ENCODE measurements at regions not wholly inside any gene's neighbourhood (a gene's known extent, or its start where the extent isn't known, plus 50 kb on each side); places are given as distances from the start of the nearest gene placed in this dataset.
A peak's percentile ranks its signal among the peaks of the same experiment; 100 is the strongest.

GRCh38 chr1:78370779-78371482 is 119.8 kb upstream of the PTGFR start:
- no peak overlapping the region for H2AFZ ChIP-seq (ENCODE audit: low read length)
- H3K27me3 ChIP-seq (ENCODE audit: insufficient read depth, low read length) = no peaks in the 10 kb centered on the region
- peaks cover 22% of the 10 kb centered on the region for H3K4me1 ChIP-seq (ENCODE audit: insufficient read depth, low read length)
- H3K4me3 ChIP-seq (ENCODE audit: insufficient read depth, low read length) = no peak overlapping the region
- no peaks in the 10 kb centered on the region for H4K20me1 ChIP-seq (ENCODE audit: insufficient read depth, low read length)
- TF ChIP-seq CTCF (IDR thresholded peaks at IDR 0.05; ENCODE audit: extremely low read depth, low read depth, low read length) = no peak
- peak overlapping the region; percentile 44 for H3K4me2 ChIP-seq (ENCODE audit: insufficient read depth, low read length)
- H3K79me2 ChIP-seq (ENCODE audit: insufficient read depth, low read length) = no peaks in the 10 kb centered on the region
- no peaks in the 10 kb centered on the region for H3K36me3 ChIP-seq (ENCODE audit: insufficient read depth, low read length)
- peak; percentile 54 for DNase-seq (ENCODE audit: insufficient read length, low spot score, missing footprints)
- peak overlapping the region; percentile 63 for H3K27ac ChIP-seq (ENCODE audit: low read depth, low read length)
- H3K9me3 ChIP-seq (ENCODE audit: low read depth, low read length) = no peaks in the 10 kb centered on the region

DNA sequence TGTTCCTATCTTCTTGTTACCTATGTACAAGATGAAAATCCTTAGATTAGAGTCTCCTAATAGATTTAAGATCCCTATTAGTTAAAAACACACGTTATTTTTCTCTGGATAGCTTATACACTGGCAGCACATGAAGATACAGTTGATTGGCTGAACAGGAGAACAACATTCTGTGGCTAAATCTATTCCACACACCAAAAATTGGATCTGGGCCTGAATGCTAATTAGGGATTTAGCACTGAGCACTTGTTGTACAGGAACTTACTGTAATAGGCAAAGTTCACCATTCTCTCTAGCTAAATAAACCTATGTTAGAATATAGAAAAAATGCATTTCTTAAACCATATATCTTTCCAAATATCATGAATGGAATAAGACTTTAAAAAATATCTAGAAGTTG is 117.1 kb upstream of the PTGFR start:
- Histone ChIP-seq H3K79me2 (ENCODE audit: insufficient read depth, low read length) (no peaks in the 10 kb centered on the region), H4K20me1 (ENCODE audit: insufficient read depth, low read length) (no peaks in the 10 kb centered on the region), H2AFZ (ENCODE audit: low read length) (no peak overlapping the region), H3K4me2 (ENCODE audit: insufficient read depth, low read length) (no peak overlapping the region), H3K4me1 (ENCODE audit: insufficient read depth, low read length) (peaks cover 27% of the 10 kb centered on the region), H3K36me3 (ENCODE audit: insufficient read depth, low read length) (no peaks in the 10 kb centered on the region), H3K9me3 (ENCODE audit: low read depth, low read length) (no peaks in the 10 kb centered on the region), H3K27ac (ENCODE audit: low read depth, low read length) (no peak overlapping the region), H3K27me3 (ENCODE audit: insufficient read depth, low read length) (no peaks in the 10 kb centered on the region), H3K4me3 (ENCODE audit: insufficient read depth, low read length) (no peak overlapping the region)
- DNase-seq (ENCODE audit: insufficient read length, low spot score, missing footprints) = no peak
- no peak for TF ChIP-seq CTCF (IDR thresholded peaks at IDR 0.05; ENCODE audit: extremely low read depth, low read depth, low read length)

DNA sequence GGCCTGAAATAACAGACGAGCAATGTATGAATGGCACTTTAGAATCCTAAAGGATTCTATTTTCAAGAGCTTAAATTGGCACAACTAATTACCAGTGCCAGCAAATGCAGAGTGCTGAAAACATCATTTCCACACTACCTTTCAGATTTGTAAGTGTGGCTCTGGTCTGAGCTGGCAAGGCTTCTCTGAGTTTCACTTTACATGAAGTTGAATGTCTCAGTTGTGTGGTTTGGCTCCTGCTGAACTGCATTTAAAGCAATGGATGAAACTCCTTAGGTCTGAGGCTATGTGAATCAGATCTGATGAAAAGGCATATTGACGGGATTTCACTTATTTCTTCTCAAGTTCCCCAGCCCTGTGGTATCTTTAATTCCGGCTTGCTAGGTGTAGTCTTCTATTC is 114.8 kb upstream of the PTGFR start:
- TF ChIP-seq CTCF (IDR thresholded peaks at IDR 0.05; ENCODE audit: extremely low read depth, low read depth, low read length) = no peak
- peak overlapping the region; percentile 15 for H3K4me2 ChIP-seq (ENCODE audit: insufficient read depth, low read length)
- peak; percentile 13 for DNase-seq (ENCODE audit: insufficient read length, low spot score, missing footprints)
- H3K4me3 ChIP-seq (ENCODE audit: insufficient read depth, low read length) = no peak overlapping the region
- H2AFZ ChIP-seq (ENCODE audit: low read length) = no peak overlapping the region
- H3K4me1 ChIP-seq (ENCODE audit: insufficient read depth, low read length) = peaks cover 16% of the 10 kb centered on the region
- no peaks in the 10 kb centered on the region for H3K36me3 ChIP-seq (ENCODE audit: insufficient read depth, low read length)
- no peaks in the 10 kb centered on the region for H3K9me3 ChIP-seq (ENCODE audit: low read depth, low read length)
- H3K27me3 ChIP-seq (ENCODE audit: insufficient read depth, low read length) = no peaks in the 10 kb centered on the region
- no peaks in the 10 kb centered on the region for H3K79me2 ChIP-seq (ENCODE audit: insufficient read depth, low read length)
- no peak overlapping the region for H3K27ac ChIP-seq (ENCODE audit: low read depth, low read length)
- no peaks in the 10 kb centered on the region for H4K20me1 ChIP-seq (ENCODE audit: insufficient read depth, low read length)

GRCh38 chr1:78377356-78377928 is 113.3 kb upstream of the PTGFR start:
- H4K20me1 ChIP-seq (ENCODE audit: insufficient read depth, low read length) = no peaks in the 10 kb centered on the region
- H3K36me3 ChIP-seq (ENCODE audit: insufficient read depth, low read length) = no peaks in the 10 kb centered on the region
- H3K9me3 ChIP-seq (ENCODE audit: low read depth, low read length) = no peaks in the 10 kb centered on the region
- H3K4me3 ChIP-seq (ENCODE audit: insufficient read depth, low read length) = no peak overlapping the region
- no peak overlapping the region for H3K27ac ChIP-seq (ENCODE audit: low read depth, low read length)
- peaks cover 9% of the 10 kb centered on the region for H3K4me1 ChIP-seq (ENCODE audit: insufficient read depth, low read length)
- H3K79me2 ChIP-seq (ENCODE audit: insufficient read depth, low read length) = no peaks in the 10 kb centered on the region
- no peak for DNase-seq (ENCODE audit: insufficient read length, low spot score, missing footprints)
- no peak overlapping the region for H2AFZ ChIP-seq (ENCODE audit: low read length)
- H3K4me2 ChIP-seq (ENCODE audit: insufficient read depth, low read length) = no peak overlapping the region
- H3K27me3 ChIP-seq (ENCODE audit: insufficient read depth, low read length) = no peaks in the 10 kb centered on the region
- no peak for TF ChIP-seq CTCF (IDR thresholded peaks at IDR 0.05; ENCODE audit: extremely low read depth, low read depth, low read length)

All from osteoblast (primary cell).